GM12891 (cell line): ENCODE measurements at regions not wholly inside any gene's neighbourhood (a gene's known extent, or its start where the extent isn't known, plus 50 kb on each side); places are given as distances from the start of the nearest gene placed in this dataset.
"Not testable (repeated sequence)": the region's sequence is repeated elsewhere in the genome, so short reads cannot be mapped to it uniquely, and the experiment has no call there.

ENCODE experiments used
- DNase-seq: peaks from one replicate; pipeline ENCODE4 v3.0.0; 2011; ENCODE audit warnings: low spot score; ENCODE audit not compliant: insufficient read length
- FAIRE-seq: peaks from 2 replicates; lab custom pipeline; 2011; peaks lifted over from hg19 to GRCh38; lab: Jason Lieb, UNC
- PAX5 ChIP-seq: IDR thresholded peaks from 2 replicates; pipeline ENCODE4 v1.6.1; 2011; ENCODE audit warnings: low read length, moderate library complexity, mild to moderate bottlenecking; ENCODE audit not compliant: insufficient read depth, severe bottlenecking
- POLR2A ChIP-seq: IDR thresholded peaks from 2 replicates; pipeline ENCODE4 v1.6.1; 2011; ENCODE audit warnings: low read depth, low read length, control low read depth
- POLR2AphosphoS5 ChIP-seq: IDR thresholded peaks from 2 replicates; pipeline ENCODE4 v1.6.1; 2011; ENCODE audit warnings: low read depth, low read length, control low read depth
- POU2F2 ChIP-seq: IDR thresholded peaks from 2 replicates; pipeline ENCODE4 v1.6.1; 2011; ENCODE audit warnings: low read depth, mild to moderate bottlenecking, control low read depth, low read length, moderate library complexity
- SPI1 ChIP-seq: IDR thresholded peaks from 2 replicates; pipeline ENCODE4 v1.6.1; 2011; ENCODE audit warnings: low read depth, low read length, control low read depth
- TAF1 ChIP-seq: IDR thresholded peaks from 2 replicates; pipeline ENCODE4 v1.6.1; 2011; ENCODE audit warnings: low read depth, low read length, control low read depth

GRCh38 chr17:34445101-34445500, 82.1 kb upstream of the CCL1 start:
- no peak for DNase-seq
- TF ChIP-seq PAX5 = no peak
- TF ChIP-seq POU2F2 = no peak
- no peak for TF ChIP-seq POLR2AphosphoS5
- TF ChIP-seq POLR2A = no peak
- TF ChIP-seq SPI1 = no peak
- TF ChIP-seq TAF1 = no peak
- FAIRE-seq = no peak

DNA sequence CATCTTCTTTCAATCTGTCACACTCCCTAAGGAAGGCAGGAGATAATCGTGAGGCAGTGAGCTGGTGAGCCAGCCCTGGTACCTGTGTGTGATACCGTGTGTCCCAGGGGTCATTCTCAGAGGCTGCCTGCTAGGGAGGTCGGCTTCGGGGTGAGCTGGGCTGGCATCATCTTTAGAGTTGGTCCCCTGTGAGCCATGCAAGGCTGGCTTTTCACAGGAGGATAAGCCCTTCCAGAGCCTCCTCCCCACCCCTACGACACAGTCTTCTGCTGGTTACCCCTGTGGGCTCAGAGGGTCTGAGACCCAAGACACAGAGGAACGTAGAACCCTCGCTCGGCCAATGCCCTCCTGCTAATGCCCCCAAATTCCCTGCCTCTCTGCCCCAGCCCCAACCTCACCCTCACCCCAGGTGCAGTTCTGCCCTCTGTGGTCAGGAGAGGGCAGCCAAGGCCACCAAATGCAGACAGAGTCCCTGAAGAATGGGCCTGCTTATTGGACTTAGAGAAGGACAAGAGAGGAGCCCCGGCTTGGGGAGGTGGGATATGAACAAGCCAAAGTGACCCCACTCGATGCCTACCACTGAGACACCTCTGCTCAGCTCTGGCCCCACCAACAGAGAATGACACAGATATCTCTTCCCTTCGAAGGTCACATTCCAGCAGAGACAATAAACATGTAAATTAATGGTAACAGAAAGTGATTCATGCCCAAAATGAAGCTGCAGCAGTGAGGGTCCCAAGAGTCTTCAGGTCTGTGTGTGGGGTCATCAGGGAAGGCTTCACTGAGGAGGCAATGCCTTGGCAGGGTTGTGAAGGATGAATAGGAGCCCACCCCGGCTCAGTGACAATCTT, 80.8 kb upstream of the CCL1 start:
- TF ChIP-seq POU2F2 (no peak), TAF1 (no peak), SPI1 (no peak), POLR2A (no peak), POLR2AphosphoS5 (no peak), PAX5 (no peak)
- DNase-seq (no peak), FAIRE-seq (no peak)

- DNase-seq (no peak), FAIRE-seq (no peak)
These were observed 79.5 kb upstream of the CCL1 start for GRCh38 chr17:34442387-34443111.

DNA sequence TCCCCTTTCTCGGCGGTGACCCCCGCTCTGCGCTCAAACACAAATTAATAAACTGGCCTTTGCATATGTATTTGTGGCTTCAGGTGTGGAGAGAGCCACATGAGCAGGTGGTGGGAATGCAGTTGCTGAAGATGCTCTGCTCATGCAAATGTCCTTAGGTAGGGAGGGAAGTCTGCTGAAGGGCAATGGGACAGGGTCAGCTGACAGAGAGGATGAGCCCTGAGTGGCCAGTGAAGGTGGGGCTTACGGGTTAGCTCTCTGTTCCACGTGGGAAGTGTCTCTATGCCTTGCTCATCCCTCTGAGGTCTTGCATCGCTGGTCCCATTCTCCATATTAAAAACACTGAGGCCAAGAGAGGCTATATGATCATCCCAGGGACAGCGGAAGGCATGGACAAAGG, 74.2 kb upstream of the CCL1 start:
- no peak for DNase-seq
- TF ChIP-seq POLR2A = no peak
- TF ChIP-seq PAX5 = no peak
- no peak for TF ChIP-seq POU2F2
- no peak for TF ChIP-seq TAF1
- TF ChIP-seq SPI1 = no peak
- TF ChIP-seq POLR2AphosphoS5 = no peak
- FAIRE-seq = no peak

More at GRCh38 chr17:34442387-34443111, 79.5 kb upstream of the CCL1 start:
- TF ChIP-seq TAF1 (no peak), POU2F2 (no peak), POLR2A (no peak), SPI1 (no peak), PAX5 (no peak), POLR2AphosphoS5 (no peak)

GRCh38 chr17:34436607-34437006, 73.6 kb upstream of the CCL1 start:
- FAIRE-seq = no peak

GRCh38 chr17:34435182-34435928, 72.3 kb upstream of the CCL1 start:
- TF ChIP-seq POU2F2 (no peak), TAF1 (no peak), PAX5 (no peak), POLR2A (no peak), POLR2AphosphoS5 (no peak), SPI1 (no peak)
- DNase-seq = no peak
- no peak for FAIRE-seq

More at GRCh38 chr17:34436607-34437006, 73.6 kb upstream of the CCL1 start:
- no peak for TF ChIP-seq POLR2AphosphoS5
- TF ChIP-seq POU2F2 = no peak
- no peak for TF ChIP-seq POLR2A
- no peak for TF ChIP-seq TAF1
- TF ChIP-seq PAX5 = no peak
- TF ChIP-seq SPI1 = no peak
- DNase-seq = no peak

DNA sequence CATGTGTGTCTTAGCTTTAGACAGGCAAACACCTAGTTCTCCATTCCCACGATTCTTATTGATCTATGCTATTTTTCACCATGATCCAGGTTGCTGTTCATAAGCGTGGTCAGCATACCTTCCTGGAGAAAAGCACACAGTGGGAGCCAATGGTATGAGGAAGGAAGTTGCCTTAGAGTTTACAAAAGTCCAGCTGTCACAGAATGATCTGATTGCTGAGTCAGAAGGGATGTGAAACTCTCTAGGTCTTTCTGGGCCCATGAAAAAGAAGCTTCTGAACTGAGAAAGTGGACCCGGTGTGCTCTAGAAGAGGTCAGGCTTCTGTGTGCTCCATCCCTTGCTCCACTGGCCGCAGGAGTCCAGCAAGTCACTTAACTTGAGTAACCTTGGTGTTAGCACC, 71.0 kb upstream of the CCL1 start:
- DNase-seq (no peak), FAIRE-seq (no peak)
- no peak for TF ChIP-seq PAX5
- no peak for TF ChIP-seq POU2F2
- TF ChIP-seq SPI1 = peak; percentile 29; the same call in 1 of the 2 replicates
- no peak for TF ChIP-seq TAF1
- TF ChIP-seq POLR2A = no peak
- no peak for TF ChIP-seq POLR2AphosphoS5

DNA sequence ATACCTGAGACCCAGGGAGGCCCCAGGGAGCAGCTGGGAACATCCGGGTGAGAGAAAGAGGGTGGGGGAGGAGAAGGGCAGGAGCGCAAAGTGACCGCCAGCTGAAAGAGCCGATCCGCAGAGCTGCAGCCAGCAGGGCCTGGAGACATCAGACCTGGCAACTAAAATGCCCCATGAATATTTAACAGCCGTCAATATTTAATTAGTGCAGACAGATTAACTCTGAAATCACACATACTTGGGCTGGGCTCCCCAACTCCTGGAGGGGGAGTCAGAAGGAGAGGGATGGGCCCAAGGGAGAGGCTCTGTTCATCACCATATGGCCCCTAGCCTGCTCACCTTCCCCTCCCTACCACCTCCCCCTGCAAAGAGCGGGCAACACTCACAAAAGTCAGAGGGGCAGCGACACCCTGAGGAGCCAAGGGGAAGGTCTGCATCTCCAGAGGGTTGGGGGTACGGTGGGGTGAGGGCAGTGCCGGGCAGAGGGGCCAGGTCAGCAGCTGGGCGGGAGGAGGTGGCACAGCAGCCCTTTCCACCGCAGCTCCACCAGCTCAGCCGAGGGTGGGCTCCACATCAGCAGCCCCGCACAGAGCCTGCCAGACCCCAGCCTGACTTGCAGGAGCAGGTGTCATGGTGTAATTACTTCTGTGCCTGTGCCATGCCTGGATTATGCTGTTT, 61.9 kb upstream of the CCL1 start:
- DNase-seq (no peak), FAIRE-seq (no peak)
- TF ChIP-seq POLR2A (no peak), POU2F2 (no peak), TAF1 (no peak), PAX5 (no peak), POLR2AphosphoS5 (no peak), SPI1 (no peak)

- no peak for TF ChIP-seq POU2F2
- no peak for TF ChIP-seq TAF1
- TF ChIP-seq POLR2A = no peak
- no peak for FAIRE-seq
These were observed 61.2 kb upstream of the CCL1 start for GRCh38 chr17:34423978-34424813.

GRCh38 chr17:34423315-34423714, 60.3 kb upstream of the CCL1 start:
- FAIRE-seq, DNase-seq: not testable (repeated sequence)

More at GRCh38 chr17:34423978-34424813, 61.2 kb upstream of the CCL1 start:
- no peak for DNase-seq
